Naive B cell (primary cell): ENCODE measurements at regions not wholly inside any gene's neighbourhood (a gene's known extent, or its start where the extent isn't known, plus 50 kb on each side); places are given as distances from the start of the nearest gene placed in this dataset.
A peak's percentile ranks its signal among the peaks of the same experiment; 100 is the strongest.
"Not testable (repeated sequence)": the region's sequence is repeated elsewhere in the genome, so short reads cannot be mapped to it uniquely, and the experiment has no call there.

Experiments used
- ATAC-seq, 2 donors: fragments of 150-1000 bp; cut with Tn5 transposase; 2 replicates each; pipeline ENCODE4 v1.10.0; 2021; ENCODE audit warnings: low read depth in 2 of 2, mild to moderate bottlenecking in 2 of 2, moderate library complexity in 2 of 2
- DNase-seq: peaks from one replicate; pipeline ENCODE4 v3.0.0; 2022
- H3K27ac Mint-ChIP-seq, 6 donors: one replicate each; pipeline ENCODE4 v1.8.0; 2020 to 2022; ENCODE audit warnings: mild to moderate bottlenecking in 6 of 6, mixed read lengths in 6 of 6, moderate library complexity in 5 of 6, inconsistent platforms in 2 of 6
- H3K27me3 Mint-ChIP-seq, 3 donors: one replicate each; pipeline ENCODE4 v1.8.0; 2021 to 2022; ENCODE audit warnings: mixed read lengths in 3 of 3, mild to moderate bottlenecking in 1 of 3
- H3K36me3 Mint-ChIP-seq, 2 donors: one replicate each; pipeline ENCODE4 v1.8.0; 2020 to 2022; ENCODE audit warnings: mixed read lengths in 2 of 2, inconsistent platforms in 1 of 2, mild to moderate bottlenecking in 1 of 2
- H3K4me1 Mint-ChIP-seq, 3 donors: one replicate each; pipeline ENCODE4 v1.8.0; 2020 to 2022; ENCODE audit warnings: mixed read lengths in 3 of 3, inconsistent platforms in 1 of 3, mild to moderate bottlenecking in 1 of 3, moderate library complexity in 1 of 3
- H3K4me3 Mint-ChIP-seq, 8 donors: one replicate each; pipeline ENCODE4 v1.8.0; 2020 to 2022; ENCODE audit warnings: mild to moderate bottlenecking in 8 of 8, mixed read lengths in 8 of 8, moderate library complexity in 8 of 8, inconsistent platforms in 2 of 8
- H3K9me3 Mint-ChIP-seq, 7 donors: one replicate each; pipeline ENCODE4 v1.8.0; 2020 to 2022; ENCODE audit warnings: mixed read lengths in 7 of 7, mild to moderate bottlenecking in 5 of 7, inconsistent platforms in 2 of 7, moderate library complexity in 1 of 7

DNA sequence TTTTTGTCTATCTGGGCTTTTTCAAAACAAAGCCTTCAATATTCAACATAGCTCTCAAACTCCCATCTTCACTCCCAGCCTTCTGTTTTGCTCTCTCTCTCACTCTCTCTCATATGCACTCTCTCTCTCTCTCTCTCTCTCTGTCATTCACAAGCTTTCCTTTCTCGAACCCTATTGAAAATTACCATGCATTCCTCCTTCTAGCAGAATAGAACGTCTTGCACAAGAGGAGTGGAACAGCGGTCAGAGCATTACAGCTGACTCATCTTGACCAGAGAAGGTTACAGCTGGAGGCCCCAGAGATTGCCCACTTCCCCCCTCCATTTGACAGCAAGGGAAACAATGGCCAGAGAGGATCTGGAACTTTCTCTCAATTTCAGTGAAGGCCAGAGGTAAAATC lies 51.0 kb upstream of the LIFR start:
- peaks cover 0 to 3% (median 0%) of the 10 kb centered on the region in 7 donors for H3K9me3 Mint-ChIP-seq
- H3K27me3 Mint-ChIP-seq = peaks cover 0 to 10% (median 8%) of the 10 kb centered on the region in 3 donors

GRCh38 chr5:38607930-38608564 lies 51.6 kb upstream of the LIFR start:
- ATAC-seq (no peak), DNase-seq (no peak)
- H3K9me3 Mint-ChIP-seq = peaks cover 0 to 9% (median 2%) of the 10 kb centered on the region in 7 donors
- peaks cover 0 to 9% (median 8%) of the 10 kb centered on the region in 3 donors for H3K27me3 Mint-ChIP-seq
- H3K27ac Mint-ChIP-seq = no peak overlapping the region
- no peaks in the 10 kb centered on the region for H3K36me3 Mint-ChIP-seq
- no peaks in the 10 kb centered on the region for H3K4me1 Mint-ChIP-seq
- no peak overlapping the region for H3K4me3 Mint-ChIP-seq

More for the DNA sequence above, 51.0 kb upstream of the LIFR start:
- DNase-seq (no peak), ATAC-seq (no peak)
- Mint-ChIP-seq H3K36me3 (no peaks in the 10 kb centered on the region), H3K4me1 (no peaks in the 10 kb centered on the region), H3K27ac (peak overlapping the region in 1 of 6 donors; percentile 40), H3K4me3 (no peak overlapping the region)

DNA sequence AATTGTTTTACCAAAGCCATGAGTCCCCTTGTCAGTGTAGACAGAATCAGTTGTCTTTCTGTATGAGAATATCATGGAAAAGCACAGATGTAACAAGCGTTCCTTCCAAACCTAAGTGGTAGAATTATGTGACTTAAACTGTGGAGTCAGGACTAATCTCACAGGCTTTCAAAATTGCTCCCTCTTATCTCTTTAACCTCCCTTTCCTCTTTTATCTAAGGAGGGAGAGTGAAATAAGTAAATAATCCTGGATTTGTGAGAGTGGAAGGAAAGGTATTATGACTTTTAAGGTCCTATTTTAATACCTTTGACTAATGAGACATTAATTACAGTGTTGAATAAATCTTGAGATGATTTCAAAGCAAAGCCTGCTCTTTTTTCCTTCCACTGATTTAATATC lies 52.4 kb upstream of the LIFR start:
- no peak for DNase-seq
- no peaks in the 10 kb centered on the region for H3K36me3 Mint-ChIP-seq
- H3K27me3 Mint-ChIP-seq = peaks cover 0 to 9% (median 8%) of the 10 kb centered on the region in 3 donors
- H3K4me3 Mint-ChIP-seq = no peak overlapping the region
- H3K4me1 Mint-ChIP-seq = no peaks in the 10 kb centered on the region
- H3K9me3 Mint-ChIP-seq = peaks cover 0 to 11% (median 2%) of the 10 kb centered on the region in 7 donors
- H3K27ac Mint-ChIP-seq = no peak overlapping the region
- ATAC-seq = no peak

DNA sequence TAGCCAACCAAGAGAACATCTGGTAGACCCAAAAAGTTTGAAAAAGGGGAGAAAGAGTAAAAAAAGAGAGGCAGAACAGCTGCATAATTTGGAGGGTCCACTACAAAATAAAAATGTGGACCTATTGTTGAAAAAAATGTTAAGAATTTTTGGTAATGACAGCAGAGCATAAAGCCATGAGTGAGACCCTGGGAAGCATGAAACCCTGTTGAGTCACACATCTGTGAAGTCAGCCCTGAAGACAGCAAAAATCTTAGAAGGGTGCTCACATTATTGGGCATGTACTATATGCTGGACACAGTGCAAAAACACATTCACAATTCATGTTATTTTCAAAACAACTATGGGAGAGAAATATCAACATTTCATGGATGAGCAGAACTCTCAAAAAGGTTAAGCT lies 56.4 kb upstream of the LIFR start:
- Mint-ChIP-seq H3K36me3 (peaks cover 0 to 2% of the 10 kb centered on the region in 2 donors), H3K27ac (no peak overlapping the region), H3K4me3 (no peak overlapping the region), H3K9me3 (peaks cover 7 to 23% (median 11%) of the 10 kb centered on the region in 7 donors), H3K27me3 (peaks cover 0 to 6% (median 0%) of the 10 kb centered on the region in 3 donors), H3K4me1 (no peaks in the 10 kb centered on the region)
- ATAC-seq = no peak
- no peak for DNase-seq

- Mint-ChIP-seq H3K9me3 (peaks cover 12 to 29% (median 16%) of the 10 kb centered on the region in 7 donors), H3K27ac (no peak overlapping the region), H3K36me3 (peaks cover 4 to 5% of the 10 kb centered on the region in 2 donors), H3K4me3 (no peak overlapping the region), H3K4me1 (no peaks in the 10 kb centered on the region), H3K27me3 (peaks cover 0 to 3% (median 0%) of the 10 kb centered on the region in 3 donors)
- ATAC-seq (no peak), DNase-seq (no peak)
Observed at GRCh38 chr5:38613490-38613889, 57.0 kb upstream of the LIFR start.

- Mint-ChIP-seq H3K9me3 (peaks cover 15 to 35% (median 21%) of the 10 kb centered on the region in 7 donors), H3K4me1 (no peaks in the 10 kb centered on the region), H3K27ac (no peak overlapping the region)
Observed at GRCh38 chr5:38613992-38614836, 57.8 kb upstream of the LIFR start.

GRCh38 chr5:38615042-38615441 lies 58.6 kb upstream of the LIFR start:
- no peaks in the 10 kb centered on the region for H3K4me1 Mint-ChIP-seq
- peaks cover 5 to 9% of the 10 kb centered on the region in 2 donors for H3K36me3 Mint-ChIP-seq
- ATAC-seq (no peak), DNase-seq (no peak)
- peaks cover 15 to 42% (median 24%) of the 10 kb centered on the region in 7 donors for H3K9me3 Mint-ChIP-seq
- no peak overlapping the region for H3K27ac Mint-ChIP-seq
- H3K4me3 Mint-ChIP-seq = no peak overlapping the region
- H3K27me3 Mint-ChIP-seq = no peaks in the 10 kb centered on the region

More at GRCh38 chr5:38613992-38614836, 57.8 kb upstream of the LIFR start:
- ATAC-seq (no peak), DNase-seq (no peak)
- H3K36me3 Mint-ChIP-seq = peaks cover 5 to 9% of the 10 kb centered on the region in 2 donors
- H3K27me3 Mint-ChIP-seq = peaks cover 0 to 3% (median 0%) of the 10 kb centered on the region in 3 donors
- no peak overlapping the region for H3K4me3 Mint-ChIP-seq

DNA sequence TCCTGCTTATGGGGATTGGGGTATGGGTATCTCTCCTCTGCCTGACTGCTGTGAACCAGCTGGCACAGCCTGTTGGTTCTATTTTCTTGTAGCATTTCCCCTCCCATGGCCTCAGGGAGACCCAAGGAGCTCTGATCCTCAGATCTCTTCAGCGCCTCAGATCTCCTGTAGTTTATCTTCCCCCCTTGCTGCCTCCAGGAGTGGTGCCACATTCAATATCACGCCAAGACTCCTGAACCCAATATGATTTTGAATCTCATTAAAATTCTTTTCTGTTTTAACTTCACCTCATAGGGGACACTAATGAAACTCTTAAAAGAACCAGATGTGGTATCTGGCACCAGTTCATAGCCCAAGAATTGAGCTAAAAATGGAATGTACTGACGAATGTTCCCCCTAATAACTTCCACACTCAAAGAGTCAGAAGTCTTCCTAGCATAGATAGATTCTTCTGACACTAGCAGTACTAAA lies 59.6 kb upstream of the LIFR start:
- peaks cover 5 to 9% of the 10 kb centered on the region in 2 donors for H3K36me3 Mint-ChIP-seq
- peaks cover 15 to 49% (median 27%) of the 10 kb centered on the region in 7 donors for H3K9me3 Mint-ChIP-seq
- no peak for DNase-seq
- H3K4me3 Mint-ChIP-seq = no peak overlapping the region
- H3K27ac Mint-ChIP-seq = no peak overlapping the region
- no peaks in the 10 kb centered on the region for H3K27me3 Mint-ChIP-seq
- no peaks in the 10 kb centered on the region for H3K4me1 Mint-ChIP-seq
- no peak for ATAC-seq

DNA sequence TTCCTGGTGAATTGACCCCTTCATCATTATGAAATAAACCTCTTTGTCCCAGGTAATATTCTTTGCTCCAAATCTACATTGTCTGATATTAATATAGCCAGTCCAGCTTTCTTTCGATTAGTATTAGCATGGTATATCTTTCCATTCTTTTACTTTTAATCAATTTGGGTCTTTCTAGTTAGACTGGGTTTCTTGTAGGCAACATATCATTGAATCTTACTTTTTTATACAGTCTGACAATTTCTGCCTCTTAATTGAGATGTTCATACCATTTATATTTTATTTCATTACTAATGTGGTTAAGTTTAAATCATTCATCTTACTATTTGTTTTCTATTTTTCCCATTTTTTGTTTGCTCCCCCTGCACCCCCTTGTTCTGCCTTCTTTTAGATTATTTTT lies 61.7 kb upstream of the LIFR start:
- Mint-ChIP-seq H3K4me3 (peak overlapping the region in 1 of 8 donors; percentile 48), H3K27me3 (no peaks in the 10 kb centered on the region), H3K4me1 (no peaks in the 10 kb centered on the region), H3K36me3 (peaks cover 5 to 9% of the 10 kb centered on the region in 2 donors), H3K27ac (peak overlapping the region in 1 of 6 donors; percentile 50), H3K9me3 (peaks cover 8 to 49% (median 28%) of the 10 kb centered on the region in 7 donors)
- ATAC-seq = no peak
- no peak for DNase-seq

GRCh38 chr5:38621331-38621730 lies 64.9 kb upstream of the LIFR start:
- ATAC-seq (no peak), DNase-seq (no peak)
- Mint-ChIP-seq H3K36me3 (peaks cover 5 to 9% of the 10 kb centered on the region in 2 donors), H3K9me3 (peaks cover 11 to 41% (median 28%) of the 10 kb centered on the region in 7 donors), H3K27me3 (no peaks in the 10 kb centered on the region), H3K27ac (no peak overlapping the region), H3K4me1 (no peaks in the 10 kb centered on the region), H3K4me3 (no peak overlapping the region)

- Mint-ChIP-seq H3K9me3 (peaks cover 11 to 37% (median 28%) of the 10 kb centered on the region in 7 donors), H3K4me1 (no peaks in the 10 kb centered on the region), H3K4me3 (no peak overlapping the region), H3K36me3 (peaks cover 5 to 9% of the 10 kb centered on the region in 2 donors), H3K27me3 (no peaks in the 10 kb centered on the region), H3K27ac (no peak overlapping the region)
- DNase-seq (no peak), ATAC-seq (no peak)
Observed at GRCh38 chr5:38621840-38622437, 65.5 kb upstream of the LIFR start.

GRCh38 chr5:38622723-38623129 lies 66.3 kb upstream of the LIFR start:
- no peak overlapping the region for H3K27ac Mint-ChIP-seq
- H3K9me3 Mint-ChIP-seq = peaks cover 11 to 31% (median 23%) of the 10 kb centered on the region in 7 donors
- H3K4me3 Mint-ChIP-seq = no peak overlapping the region
- no peaks in the 10 kb centered on the region for H3K27me3 Mint-ChIP-seq
- H3K36me3 Mint-ChIP-seq = peaks cover 4 to 9% of the 10 kb centered on the region in 2 donors
- no peak for DNase-seq
- no peak for ATAC-seq
- no peaks in the 10 kb centered on the region for H3K4me1 Mint-ChIP-seq

- not testable (repeated sequence) for H3K4me1 Mint-ChIP-seq, H3K27ac Mint-ChIP-seq, DNase-seq, ATAC-seq, H3K36me3 Mint-ChIP-seq, H3K27me3 Mint-ChIP-seq, H3K4me3 Mint-ChIP-seq
- H3K9me3 Mint-ChIP-seq = peaks cover 8 to 16% (median 12%) of the 10 kb centered on the region in 7 donors
Observed at GRCh38 chr5:38624541-38624940, 68.1 kb upstream of the LIFR start.
